ENCODE measurements at regions not wholly inside any gene's neighbourhood (a gene's known extent, or its start where the extent isn't known, plus 50 kb on each side); places are given as distances from the start of the nearest gene placed in this dataset.

- TF ChIP-seq CTCF (IDR thresholded peaks at IDR 0.05 in 8 of 11, conservative IDR thresholded peaks at IDR 0.05 in 3 of 11) (no peak), POLR2A (IDR thresholded peaks at IDR 0.05) (no peak), POLR2AphosphoS5 (IDR thresholded peaks at IDR 0.05) (no peak)
Observed at GRCh38 chr11:97355230-97355629, 965.4 kb downstream of the JRKL start.
